Fibroblast of skin of abdomen (primary cell): ENCODE measurements at regions not wholly inside any gene's neighbourhood (a gene's known extent, or its start where the extent isn't known, plus 50 kb on each side); places are given as distances from the start of the nearest gene placed in this dataset.

ENCODE experiments used
- DNase-seq: peaks from one replicate; pipeline ENCODE4 v3.0.0-alpha.2; 2013

DNA sequence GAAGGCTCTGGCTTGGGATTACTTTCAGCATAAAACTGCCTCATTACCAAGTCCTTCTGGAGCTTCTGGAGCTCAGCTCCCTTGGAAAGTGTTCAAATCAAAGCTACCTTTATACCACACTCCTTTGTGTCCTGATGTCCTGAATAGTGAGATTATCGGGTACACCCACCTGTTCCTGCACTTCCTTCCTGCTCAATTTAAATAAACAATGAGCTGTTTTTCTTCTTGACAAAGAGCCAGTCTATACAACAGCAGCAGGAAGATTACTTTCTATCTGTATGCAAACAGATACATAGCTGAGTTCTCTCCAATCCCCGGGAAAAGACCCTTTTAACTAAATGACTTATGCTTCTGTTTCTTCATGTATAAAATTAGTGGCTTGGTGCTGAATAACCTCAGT lies 258.0 kb upstream of the FMN2 start:
- no peak for DNase-seq

DNA sequence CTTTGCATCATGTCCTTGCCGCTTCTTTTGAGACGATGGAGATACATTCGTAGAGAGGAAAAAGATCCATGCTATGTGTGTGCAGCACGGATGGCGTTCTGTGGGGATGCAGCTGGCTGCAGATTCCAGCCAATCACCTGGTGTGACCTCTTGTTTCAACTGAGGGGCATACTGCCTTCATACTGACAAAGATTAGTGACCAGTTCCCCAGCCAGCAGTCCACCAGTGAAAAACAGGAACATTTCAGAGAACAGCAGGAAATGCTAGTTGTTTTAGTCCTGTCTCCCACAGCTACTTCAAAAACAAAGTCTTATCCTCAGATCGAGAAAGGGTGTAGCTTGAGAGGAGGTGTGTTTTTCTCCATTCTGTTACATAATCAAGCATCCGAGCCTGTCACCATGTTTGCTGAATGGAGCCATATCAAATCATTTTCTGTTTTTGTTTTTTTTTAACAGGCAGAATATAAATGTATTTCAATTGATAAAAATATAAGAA lies 255.7 kb upstream of the FMN2 start:
- DNase-seq = no peak

DNA sequence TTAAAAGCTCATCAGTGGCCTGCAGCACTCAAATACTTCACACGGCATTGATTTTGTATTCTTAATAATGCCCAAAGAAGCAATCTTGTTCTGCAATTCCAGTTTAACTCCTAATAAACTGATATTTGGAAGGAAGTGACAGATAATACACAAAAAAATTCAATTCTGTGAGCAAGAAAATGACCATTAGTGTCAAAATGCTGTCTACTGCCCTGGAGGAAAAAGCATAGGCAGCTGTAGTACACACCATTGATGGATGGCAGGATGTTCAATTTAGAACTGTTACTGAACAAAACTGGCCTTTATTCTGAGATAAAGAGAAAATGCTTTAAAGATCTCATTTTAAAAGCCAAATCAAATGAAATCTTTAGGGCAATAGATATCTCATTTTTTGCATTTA lies 251.3 kb upstream of the FMN2 start:
- no peak for DNase-seq

DNA sequence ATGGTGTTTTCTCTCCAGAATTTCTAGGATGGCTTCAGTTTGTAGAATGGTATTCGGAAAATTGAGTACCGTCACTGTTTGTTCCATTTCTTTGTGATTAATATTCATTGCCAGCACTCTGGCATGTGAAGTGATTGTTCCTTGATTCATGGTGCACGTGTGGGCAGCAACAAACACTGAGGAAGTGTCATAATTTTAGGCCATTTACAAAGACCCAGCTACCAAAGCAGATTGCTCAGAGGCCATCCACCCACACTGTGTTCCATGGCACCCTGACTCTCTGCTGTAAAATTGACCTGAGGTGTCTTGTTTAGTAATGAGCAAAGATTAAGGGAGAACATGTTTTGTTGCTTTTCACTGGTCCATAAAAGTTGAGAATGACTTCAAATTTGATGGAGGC lies 250.9 kb upstream of the FMN2 start:
- no peak for DNase-seq

DNA sequence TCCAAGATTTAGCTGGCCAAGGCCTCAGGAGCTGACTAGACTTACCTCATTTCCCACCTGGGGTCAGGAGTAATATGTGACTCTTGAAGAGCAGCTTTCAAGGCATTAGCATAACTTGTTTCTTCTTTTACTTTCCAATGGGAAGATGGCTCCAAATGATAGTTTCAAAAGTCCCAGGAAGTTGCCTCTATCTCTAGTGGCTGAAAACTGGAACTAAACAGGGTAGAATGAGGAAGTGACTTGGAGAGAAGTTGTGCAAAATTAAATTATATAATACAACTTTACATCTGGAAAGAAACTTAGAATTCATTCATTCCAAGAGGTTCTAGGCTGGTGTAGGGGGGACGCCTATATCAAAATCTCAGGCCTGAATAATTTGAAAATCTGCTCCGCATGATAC lies 250.1 kb upstream of the FMN2 start:
- DNase-seq = no peak

DNA sequence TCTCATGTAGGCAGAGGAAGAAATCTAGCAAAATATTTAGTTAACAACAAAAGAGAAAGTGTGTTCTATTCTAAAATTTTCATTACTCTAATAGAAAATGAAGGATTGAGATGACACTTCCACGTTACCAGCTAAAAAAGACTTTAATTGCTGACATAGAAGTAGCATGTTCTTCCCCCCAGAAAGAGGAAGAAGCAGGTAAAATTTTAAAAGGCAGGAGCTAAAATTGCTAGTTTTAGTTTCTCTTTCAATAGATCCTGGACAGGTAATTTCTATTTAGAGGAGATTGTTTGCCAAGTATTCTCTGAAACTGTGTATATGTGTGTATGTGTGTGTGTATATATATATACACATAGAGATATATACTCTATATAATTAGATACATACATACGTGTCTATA lies 248.1 kb upstream of the FMN2 start:
- no peak for DNase-seq

DNA sequence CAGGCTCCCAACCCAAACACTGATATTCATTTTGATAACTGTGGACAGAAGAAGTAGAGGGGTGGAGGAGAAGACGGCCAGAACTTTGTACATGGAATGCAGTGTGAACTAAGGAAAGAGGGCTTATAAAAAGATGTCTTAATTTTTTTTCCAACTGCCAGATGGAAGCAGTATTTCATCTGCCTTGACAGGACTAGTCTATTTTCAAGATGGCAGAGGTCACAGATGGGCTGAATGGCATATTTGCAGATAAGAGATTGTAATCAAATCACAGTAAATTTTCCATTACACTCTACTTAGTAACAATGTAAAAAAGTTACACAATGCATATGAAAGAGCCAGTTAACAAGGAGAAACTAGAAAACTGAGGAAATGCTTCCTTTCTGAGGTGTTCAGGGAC lies 246.8 kb upstream of the FMN2 start:
- no peak for DNase-seq

DNA sequence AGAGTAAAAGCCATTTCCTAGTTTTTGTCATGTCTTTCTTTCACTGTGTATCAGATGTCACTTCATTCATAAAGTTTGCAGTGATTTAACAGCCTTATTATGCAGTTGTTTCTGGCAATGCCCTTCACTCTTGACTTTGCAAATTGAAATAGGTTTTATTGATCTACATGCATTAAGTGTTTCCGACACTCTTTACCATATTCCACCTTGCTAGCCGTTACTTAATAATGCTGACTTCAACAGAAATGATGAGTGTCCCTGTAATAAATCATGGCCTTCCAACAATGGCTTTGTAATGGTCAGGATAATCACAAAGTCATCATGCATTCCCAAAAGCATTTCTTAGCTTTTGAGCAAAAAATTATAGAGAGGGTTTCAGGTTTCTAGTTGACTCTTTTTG lies 236.8 kb upstream of the FMN2 start:
- DNase-seq = no peak

DNA sequence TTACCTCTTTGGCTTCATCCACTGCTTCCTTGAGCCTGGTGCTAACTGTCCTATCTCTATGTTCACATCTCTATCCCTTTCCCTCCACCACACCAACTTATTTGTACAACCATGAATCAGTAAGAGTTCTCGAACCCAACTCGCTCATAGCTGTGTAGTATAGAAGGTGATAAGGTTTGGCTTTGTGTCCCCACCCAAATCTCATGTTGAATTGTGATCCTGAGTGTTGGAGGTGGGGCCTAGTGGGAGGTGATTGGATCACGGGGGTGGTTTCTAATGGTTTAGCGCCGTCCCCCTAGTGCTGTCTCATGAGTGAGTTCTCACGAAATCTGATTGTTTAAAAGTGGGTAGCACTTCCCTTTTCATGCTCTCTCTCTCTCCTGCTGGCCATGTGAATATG lies 235.6 kb upstream of the FMN2 start:
- no peak for DNase-seq

DNA sequence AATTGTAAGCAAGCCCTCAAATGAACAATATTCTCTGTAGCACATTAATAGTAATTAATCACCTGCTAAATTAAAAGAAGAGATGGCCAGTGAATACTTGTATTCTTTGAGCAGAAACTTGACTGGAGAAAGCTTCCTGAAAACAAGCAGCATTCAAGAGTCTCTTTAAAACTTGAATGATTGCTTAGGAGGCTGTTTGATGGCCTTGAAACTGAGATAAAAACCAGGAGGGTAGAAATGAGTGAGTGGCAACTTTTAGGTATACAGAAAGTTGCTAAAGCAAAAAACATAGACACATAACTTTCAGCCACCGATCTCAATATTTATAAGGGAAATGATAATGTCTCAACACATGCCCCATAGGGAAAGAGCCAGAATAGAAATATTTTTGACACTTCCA lies 234.8 kb upstream of the FMN2 start:
- no peak for DNase-seq

DNA sequence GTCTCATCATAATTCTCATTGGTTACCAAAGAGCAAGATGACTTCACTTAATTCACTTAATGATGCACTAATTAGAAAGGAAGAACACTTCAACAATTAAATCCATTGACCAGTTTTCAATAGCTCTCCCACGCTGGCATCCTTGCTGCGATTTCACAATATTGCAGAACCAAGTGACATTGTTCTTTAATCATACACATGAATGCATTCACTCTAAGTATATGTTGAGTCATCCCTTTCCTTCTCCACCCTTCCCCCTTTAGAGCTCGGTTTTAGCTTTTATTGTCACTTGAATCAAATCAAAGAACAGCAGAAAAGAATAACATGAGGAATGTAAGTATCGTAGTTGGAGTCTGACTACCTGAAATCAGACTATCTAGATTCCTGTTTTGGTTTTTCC lies 233.6 kb upstream of the FMN2 start:
- DNase-seq = peak; percentile 54

DNA sequence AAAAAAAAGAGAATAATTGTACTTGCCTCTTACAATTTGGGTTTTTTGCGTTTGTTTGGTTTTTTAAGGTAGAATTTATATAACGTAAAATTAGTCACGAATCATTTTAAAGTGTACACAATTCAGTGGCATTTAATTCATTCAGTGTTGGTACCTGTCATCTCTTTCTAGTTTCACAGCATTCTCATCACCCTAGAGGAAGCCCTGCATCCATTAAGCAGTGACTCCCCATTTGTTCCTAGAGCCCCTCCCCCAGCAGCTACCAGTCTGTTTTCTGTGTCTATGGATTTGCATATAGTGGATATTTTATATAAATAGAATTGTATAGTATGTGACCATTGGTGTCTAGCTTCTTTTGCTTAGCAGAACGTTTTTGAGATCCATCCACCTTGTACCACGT lies 233.2 kb upstream of the FMN2 start:
- no peak for DNase-seq

DNA sequence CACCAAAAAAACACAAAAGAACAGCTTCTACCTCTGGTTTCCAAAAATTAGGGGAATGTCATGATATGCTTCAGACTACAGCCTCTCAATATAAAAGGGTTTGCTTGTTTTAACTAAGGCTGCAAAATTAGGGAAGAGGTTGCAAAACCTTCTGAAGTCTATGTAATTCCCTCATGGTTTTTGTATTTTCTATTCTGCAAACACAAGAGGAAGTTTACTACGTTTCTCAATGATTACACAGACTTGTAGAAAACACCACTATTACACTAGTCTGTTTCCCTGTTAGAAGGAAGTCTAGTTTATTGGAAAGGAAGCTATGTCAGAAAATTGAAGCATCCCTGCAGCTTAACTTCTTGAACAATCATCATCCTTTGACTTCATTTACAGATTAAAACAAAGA lies 229.7 kb upstream of the FMN2 start:
- no peak for DNase-seq

DNA sequence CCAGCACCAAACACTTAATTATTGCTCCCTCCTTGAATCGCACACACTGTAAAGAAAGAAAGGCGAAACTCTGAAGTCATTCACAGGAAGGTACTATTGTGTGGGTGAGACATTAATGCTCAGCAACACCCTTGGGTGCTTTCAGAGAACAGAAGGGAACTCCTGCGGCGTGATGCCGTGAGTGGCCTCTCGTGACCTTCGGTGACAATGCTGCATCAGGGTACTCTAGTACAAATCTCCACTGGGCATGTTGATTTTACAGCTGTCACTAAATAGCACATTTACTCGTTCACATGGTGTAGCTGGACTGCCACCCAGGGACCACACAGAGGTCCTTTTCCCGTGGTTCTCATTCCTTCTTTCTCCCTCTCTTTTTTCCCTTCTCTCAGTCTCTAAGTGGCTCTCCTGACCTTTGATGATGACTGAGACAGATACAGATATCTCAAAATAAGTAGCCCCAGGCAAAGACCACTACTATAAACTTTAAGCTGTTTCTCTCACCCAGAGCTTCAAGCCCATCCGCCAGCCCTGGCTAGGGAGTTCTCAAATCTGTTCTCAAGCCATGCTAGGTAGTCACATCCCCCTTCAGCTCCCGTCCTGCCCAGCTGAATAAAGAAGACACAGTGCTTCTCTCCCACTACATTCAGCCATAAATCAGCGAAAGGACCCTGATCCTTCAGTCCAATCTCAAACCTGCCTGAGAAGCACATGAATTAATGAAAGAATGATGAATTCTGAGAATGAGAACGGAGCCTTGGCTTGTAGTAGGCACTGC lies 223.4 kb upstream of the FMN2 start:
- no peak for DNase-seq

DNA sequence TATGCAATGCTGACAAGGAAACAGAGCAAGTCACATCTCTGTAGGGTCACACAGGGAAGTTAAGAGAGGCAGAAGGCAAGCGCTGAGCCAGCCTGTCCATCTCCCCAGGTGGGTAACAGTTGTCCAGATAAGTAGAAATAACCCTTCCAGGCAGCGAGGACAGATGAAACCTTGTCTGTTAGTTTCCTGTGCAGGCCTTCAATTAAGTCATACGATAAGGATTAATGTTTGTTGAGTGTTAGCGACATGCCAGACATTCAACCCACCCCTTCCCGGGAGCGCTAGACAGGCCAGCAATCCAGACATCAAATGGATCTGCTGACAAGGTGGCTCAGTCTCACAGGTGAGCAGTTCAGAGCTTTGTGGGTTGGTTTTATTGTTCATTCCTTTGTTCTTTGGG lies 221.5 kb upstream of the FMN2 start:
- DNase-seq = no peak

DNA sequence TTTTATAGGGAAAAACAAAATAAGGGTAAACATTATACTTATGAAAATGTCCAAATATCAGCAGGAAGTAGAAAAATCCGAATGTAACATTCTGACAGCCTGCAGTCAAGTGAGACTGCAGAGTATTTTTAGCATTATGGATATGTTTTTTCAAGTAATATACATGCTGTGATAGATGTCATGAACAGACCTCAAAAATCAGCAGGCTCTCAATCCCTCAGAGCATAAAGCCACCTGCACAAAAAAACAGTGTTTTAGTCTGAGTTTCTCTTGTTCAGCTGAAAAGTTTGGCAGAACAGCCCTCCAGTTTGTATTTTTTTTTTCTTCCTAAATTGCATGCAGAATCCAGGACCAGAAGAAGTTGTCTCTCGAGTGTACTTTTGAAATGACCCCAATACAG lies 219.1 kb upstream of the FMN2 start:
- no peak for DNase-seq

DNA sequence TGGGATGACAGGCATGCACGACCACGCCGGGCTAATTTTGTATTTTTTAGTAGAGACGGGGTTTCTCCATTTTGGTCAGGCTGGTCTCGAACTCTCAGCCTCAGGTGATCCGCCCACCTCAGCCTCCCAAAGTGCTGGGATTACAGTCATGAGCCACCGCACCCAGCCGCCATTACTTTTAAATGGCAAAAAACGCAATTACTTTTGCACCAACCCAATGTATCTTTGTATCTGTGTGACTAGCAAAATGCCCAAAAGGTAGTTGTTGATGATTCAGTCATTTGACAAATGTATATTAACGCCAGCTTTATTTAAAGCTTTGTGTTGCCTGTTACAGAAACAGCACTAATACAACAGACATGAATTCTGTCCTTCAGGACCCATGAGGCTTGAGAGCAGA lies 216.9 kb upstream of the FMN2 start:
- no peak for DNase-seq

DNA sequence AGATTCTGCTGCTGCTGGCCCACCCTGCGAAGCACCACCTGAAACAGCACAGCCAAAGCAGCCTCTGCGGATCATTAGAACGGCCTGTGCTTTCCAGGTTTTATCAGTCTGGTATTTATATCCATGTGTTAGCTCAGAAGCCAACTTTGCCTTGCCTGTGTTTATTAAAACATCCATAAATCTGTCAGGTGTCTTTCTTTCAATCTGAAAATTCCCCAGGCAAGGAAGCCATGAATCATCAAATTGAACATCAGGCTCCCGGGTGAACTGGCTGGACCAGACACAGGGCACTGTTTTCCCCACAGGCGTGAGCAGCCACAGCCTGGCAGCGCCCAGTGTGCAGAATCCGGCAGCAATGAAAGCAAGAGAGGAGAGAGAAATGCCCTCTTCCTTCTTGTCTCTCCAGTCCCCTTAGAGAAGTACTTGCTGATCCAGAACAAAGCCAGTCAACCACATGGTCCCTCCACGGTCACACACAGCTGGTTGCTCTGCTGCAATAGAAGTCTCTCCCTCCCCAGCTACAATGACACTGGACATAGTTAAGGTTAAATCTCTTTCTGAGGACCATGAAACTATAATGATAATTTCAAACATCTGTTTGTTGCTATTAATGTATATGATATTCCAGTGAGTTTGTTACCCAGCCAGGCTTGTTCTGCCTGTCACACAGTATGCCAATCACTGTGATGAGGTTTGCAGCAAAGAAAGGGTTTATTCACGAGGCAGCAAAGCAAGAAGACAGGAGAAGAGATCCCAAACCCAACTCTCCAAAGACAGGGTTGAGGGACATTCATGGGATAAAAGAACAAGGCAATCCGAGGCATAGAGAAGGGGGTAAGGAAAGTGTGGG lies 212.1 kb upstream of the FMN2 start:
- DNase-seq = no peak

DNA sequence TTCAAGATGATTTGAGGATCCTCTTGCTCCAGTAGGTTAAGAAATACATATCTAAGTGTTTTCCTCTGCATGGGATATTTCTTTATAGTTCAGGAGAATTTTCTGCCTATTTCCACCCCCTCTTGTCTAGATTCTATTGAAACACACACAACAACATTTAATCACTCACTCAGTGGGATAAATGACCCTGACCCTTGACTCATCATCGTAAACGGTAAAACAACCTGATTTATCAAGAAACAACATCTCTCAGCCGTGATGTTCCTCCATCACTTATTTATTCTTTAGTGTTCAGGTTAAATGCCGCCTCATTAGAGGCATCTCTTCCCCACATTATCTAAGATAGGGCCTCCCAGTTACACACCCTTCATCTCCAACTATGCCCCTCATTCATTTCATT lies 208.7 kb upstream of the FMN2 start:
- no peak for DNase-seq

DNA sequence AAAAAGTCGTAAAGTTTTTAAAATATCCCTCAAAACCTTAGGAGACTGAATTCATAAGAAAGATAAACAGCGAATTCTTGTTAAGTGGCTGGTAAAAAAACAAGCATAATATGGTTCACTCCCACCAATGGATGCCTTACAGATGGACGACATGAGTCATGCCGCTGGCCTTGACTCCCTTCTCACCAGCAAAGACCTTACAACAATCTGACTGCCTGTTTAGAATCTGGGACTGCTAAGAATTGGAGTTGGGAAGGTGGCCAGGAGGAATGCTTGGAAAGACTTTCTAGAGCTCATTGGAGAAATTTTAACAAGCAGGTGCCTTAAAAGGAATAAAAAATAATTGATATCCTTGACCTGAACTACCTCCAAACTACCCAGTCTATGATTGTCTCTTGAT lies 206.9 kb upstream of the FMN2 start:
- DNase-seq = no peak

DNA sequence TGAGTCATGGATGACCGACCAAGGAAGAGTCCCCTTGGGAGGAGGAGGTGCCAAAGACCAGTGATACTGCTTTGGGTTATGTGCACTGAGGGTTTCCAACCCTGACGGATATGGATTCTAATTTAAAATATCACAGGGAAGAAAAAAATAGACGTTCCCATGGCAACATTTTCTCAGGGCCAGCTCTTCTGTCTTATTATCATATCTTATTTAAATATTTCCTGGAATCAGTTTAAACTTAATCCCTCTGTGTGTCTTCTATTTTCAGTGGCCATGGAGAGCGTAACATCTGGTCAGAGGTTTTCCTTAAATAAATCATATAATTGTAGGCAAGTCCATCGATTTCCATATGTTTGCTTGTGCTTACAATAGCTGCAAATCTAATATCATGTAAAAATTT lies 205.4 kb upstream of the FMN2 start:
- DNase-seq = no peak

DNA sequence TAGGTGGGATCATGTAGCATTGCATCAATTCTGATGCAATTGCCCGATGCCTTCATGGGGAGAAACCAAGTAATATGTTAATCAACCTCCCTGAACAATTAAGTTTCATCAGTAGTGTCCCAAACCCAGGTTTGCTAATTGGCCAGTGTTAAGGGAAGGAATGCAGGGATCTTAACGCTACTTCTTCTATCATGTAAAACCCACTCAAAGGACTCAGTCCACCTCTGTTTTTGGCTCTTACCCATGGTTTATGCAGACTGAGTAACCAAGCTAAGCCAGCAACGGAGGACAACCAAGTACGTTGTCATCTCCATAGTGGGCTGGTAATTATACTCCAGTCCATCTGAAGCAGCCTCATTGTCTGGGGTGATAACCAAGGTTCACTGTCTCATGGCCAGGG lies 203.0 kb upstream of the FMN2 start:
- no peak for DNase-seq

DNA sequence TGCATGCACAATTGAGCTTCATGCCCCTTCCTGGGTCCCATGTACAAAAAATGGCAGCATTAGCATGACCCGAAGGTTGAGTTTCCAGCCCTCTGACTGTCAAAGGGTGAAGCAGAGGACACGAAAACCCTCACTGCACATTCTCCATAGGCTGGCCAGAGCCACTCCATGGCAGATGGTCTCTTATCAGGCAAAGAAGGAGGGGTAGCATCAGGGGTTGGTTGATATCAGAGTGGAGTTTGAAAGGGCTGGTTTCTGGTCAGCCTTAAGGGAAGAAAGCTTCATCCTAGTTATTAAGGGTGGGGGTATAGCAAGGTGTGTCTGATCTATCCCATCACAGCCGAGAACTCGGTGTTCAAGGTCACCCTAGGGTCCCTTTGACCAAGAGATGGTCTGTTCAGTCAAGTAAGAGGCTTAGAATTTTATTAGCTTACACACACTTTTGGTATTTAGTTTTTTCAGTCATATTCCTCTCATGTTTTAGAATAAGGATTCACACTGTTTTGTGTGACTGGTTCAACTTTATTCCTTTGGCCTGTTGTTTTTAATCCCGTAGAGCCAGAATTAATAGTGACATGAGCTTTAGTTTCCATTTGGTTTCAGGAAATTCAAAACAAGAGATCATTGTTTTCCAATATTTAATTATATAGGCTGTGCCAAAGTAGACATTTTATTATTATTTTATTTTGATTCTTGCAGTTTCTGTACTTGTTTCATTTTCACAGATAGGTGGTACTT lies 199.9 kb upstream of the FMN2 start:
- DNase-seq = no peak

DNA sequence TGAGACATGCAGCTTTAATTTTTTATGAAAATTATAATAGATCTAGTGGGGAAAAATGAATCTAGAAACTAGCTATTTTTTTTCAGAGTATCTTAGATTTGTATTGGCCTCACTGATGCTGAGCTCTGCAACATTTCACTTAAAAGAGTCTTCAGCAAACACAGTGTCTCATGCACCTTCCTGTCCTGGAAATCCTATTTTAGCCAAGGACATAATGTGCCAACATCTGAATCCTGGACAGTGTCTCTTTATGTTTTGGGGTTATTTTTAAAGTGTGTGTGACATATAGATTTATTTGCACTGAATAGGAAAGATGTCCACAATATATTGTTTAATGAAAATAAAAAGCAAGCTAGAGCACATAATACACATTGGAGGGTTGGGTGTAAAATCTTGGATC lies 199.1 kb upstream of the FMN2 start:
- DNase-seq = no peak
